HepG2 (cell line): ENCODE measurements at regions not wholly inside any gene's neighbourhood (a gene's known extent, or its start where the extent isn't known, plus 50 kb on each side); places are given as distances from the start of the nearest gene placed in this dataset.
A peak's percentile ranks its signal among the peaks of the same experiment; 100 is the strongest.

Experiments
- ARHGAP35 ChIP-seq: sonication (generic); formaldehyde crosslinking; IDR thresholded peaks from 2 replicates; pipeline ENCODE4 v1.9.0; 2022; ENCODE audit warnings: mild to moderate bottlenecking, inconsistent platforms, moderate library complexity, missing genetic modification reagents, borderline replicate concordance
- ESRRA ChIP-seq: sonication (generic); formaldehyde crosslinking; IDR thresholded peaks from 2 replicates; pipeline ENCODE4 v1.5.1; 2020; ENCODE audit warnings: mild to moderate bottlenecking, low read depth, missing genetic modification reagents
- IRF2 ChIP-seq: IDR thresholded peaks from 2 replicates; pipeline ENCODE4 v1.6.1; 2018; ENCODE audit warnings: missing genetic modification reagents, missing compliant biosample characterization
- KLF13 ChIP-seq: sonication (generic); formaldehyde crosslinking; IDR thresholded peaks from 2 replicates; pipeline ENCODE4 v1.4.0; 2020; ENCODE audit warnings: mild to moderate bottlenecking, missing genetic modification reagents
- MED1 ChIP-seq: sonication (generic); formaldehyde crosslinking; IDR thresholded peaks from 2 replicates; pipeline ENCODE4 v1.4.0; 2020; ENCODE audit warnings: missing genetic modification reagents
- NFYC ChIP-seq: IDR thresholded peaks from 2 replicates; pipeline ENCODE4 v1.6.1; 2016; ENCODE audit warnings: missing genetic modification reagents, missing compliant biosample characterization
- SCMH1 ChIP-seq: sonication (generic); formaldehyde crosslinking; IDR thresholded peaks from 2 replicates; pipeline ENCODE4 v1.9.0; 2021; ENCODE audit warnings: missing genetic modification reagents, mild to moderate bottlenecking, borderline replicate concordance
- SNAPC2 ChIP-seq: sonication (generic); formaldehyde crosslinking; IDR thresholded peaks from 2 replicates; pipeline ENCODE4 v1.8.1; 2022; ENCODE audit warnings: mild to moderate bottlenecking, missing genetic modification reagents
- SOX6 ChIP-seq, 2 experiments: fragments of 450-650 bp in 1 of 2; sonication (generic) in 1 of 2; formaldehyde crosslinking in 1 of 2; IDR thresholded peaks; 2 replicates each; pipeline versions ENCODE4 v1.4.0 to v1.6.1; 2017 to 2020; ENCODE audit warnings: antibody characterized with exemption in 1 of 2, mild to moderate bottlenecking in 1 of 2, missing genetic modification reagents in 1 of 2
- SYNCRIP ChIP-seq: fragments of 200-400 bp; formaldehyde crosslinking; IDR thresholded peaks from 2 replicates; pipeline ENCODE4 v1.6.1; 2018; ENCODE audit warnings: mild to moderate bottlenecking, low read depth, low read length; ENCODE audit not compliant: insufficient read depth
- TEAD2 ChIP-seq: sonication (generic); formaldehyde crosslinking; IDR thresholded peaks from 2 replicates; pipeline ENCODE4 v1.9.0; 2021; ENCODE audit warnings: missing genetic modification reagents
- ZNF562 ChIP-seq: sonication (generic); formaldehyde crosslinking; IDR thresholded peaks from 2 replicates; pipeline ENCODE4 v1.8.0; 2022; ENCODE audit warnings: missing genetic modification reagents, borderline replicate concordance
- ZNF614 ChIP-seq: IDR thresholded peaks from 2 replicates; pipeline ENCODE4 v1.6.1; 2018; ENCODE audit warnings: missing biosample characterization, missing genetic modification reagents, inconsistent platforms, borderline replicate concordance
- ZNF660 ChIP-seq: sonication (generic); formaldehyde crosslinking; IDR thresholded peaks from 2 replicates; pipeline ENCODE4 v1.5.1; 2020; ENCODE audit warnings: mild to moderate bottlenecking, low read depth, missing genetic modification reagents, borderline replicate concordance
- ZNF749 ChIP-seq: sonication (generic); formaldehyde crosslinking; IDR thresholded peaks from 2 replicates; pipeline ENCODE4 v1.8.0; 2022; ENCODE audit warnings: mild to moderate bottlenecking, missing genetic modification reagents, moderate library complexity, borderline replicate concordance
- ZNF883 ChIP-seq: sonication (generic); formaldehyde crosslinking; IDR thresholded peaks from 2 replicates; pipeline ENCODE4 v1.5.1; 2020; ENCODE audit warnings: mild to moderate bottlenecking, missing genetic modification reagents; ENCODE audit errors: not compliant biosample characterization
- ZNF891 ChIP-seq: sonication (generic); formaldehyde crosslinking; IDR thresholded peaks from 2 replicates; pipeline ENCODE4 v1.5.0; 2020; ENCODE audit warnings: mild to moderate bottlenecking, missing genetic modification reagents
- TF ChIP-seq, protein P1 (sequence below): sonication (generic); formaldehyde crosslinking; IDR thresholded peaks from 2 replicates; pipeline ENCODE4 v1.9.0; 2021; ENCODE audit warnings: missing genetic modification reagents, mild to moderate bottlenecking, borderline replicate concordance
- TF ChIP-seq, protein P2 (sequence below): sonication (generic); formaldehyde crosslinking; IDR thresholded peaks from 2 replicates; pipeline ENCODE4 v1.4.0; 2020; ENCODE audit warnings: missing genetic modification reagents
- TF ChIP-seq, protein P3 (sequence below): IDR thresholded peaks from 2 replicates; pipeline ENCODE4 v1.6.1; 2016; ENCODE audit warnings: low read depth, missing genetic modification reagents, missing compliant biosample characterization

DNA sequence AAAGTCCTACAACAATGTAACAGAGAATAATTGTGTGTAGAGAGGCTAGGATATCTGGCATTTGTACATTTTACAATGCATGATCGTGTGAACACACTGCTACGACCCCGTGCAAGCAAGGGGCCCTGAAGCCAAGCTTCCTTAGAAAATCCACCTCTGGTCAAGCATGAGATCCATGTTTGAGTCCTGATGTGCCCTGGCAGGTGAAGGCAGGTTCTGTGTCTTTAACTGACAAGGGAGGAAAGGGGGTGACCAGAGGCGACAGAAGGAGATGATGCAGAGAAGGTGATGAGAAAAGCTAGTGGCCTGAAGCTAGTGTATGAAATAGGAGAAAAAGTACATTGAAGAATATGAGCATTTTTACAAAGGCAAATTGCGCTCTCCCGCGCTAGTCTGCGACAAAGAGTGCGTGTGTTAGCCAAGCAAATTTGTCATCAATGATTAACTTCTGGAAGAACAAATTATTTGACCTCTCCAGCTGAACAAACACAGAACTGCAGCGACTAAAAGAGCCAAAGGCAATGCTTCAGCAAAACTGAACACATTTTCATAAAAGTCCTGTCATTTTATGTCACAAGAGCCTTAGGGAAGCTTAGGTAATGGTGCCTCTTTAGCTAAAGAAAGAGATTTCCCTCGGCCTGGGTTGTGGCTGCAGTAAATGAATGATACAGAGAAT is 101.7 kb upstream of the DAPK1 start (continued):
- TF ChIP-seq, protein P1, sequence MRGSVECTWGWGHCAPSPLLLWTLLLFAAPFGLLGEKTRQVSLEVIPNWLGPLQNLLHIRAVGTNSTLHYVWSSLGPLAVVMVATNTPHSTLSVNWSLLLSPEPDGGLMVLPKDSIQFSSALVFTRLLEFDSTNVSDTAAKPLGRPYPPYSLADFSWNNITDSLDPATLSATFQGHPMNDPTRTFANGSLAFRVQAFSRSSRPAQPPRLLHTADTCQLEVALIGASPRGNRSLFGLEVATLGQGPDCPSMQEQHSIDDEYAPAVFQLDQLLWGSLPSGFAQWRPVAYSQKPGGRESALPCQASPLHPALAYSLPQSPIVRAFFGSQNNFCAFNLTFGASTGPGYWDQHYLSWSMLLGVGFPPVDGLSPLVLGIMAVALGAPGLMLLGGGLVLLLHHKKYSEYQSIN (CRISPR knock-in tag) = no peak
- TF ChIP-seq SNAPC2 (no peak), ZNF660 (CRISPR knock-in tag) (no peak), SYNCRIP (no peak), ZNF614 (CRISPR knock-in tag) (peak; percentile 84), ZNF749 (CRISPR knock-in tag) (no peak), ZNF562 (CRISPR knock-in tag) (no peak), SOX6 (IDR thresholded peaks at IDR 0.05) (no peak), SOX6 (CRISPR knock-in tag; IDR thresholded peaks at IDR 0.05) (peak; percentile 79; the same call in 1 of the 2 replicates), ZNF891 (CRISPR knock-in tag) (no peak), IRF2 (CRISPR knock-in tag) (peak; percentile 37; the same call in 1 of the 2 replicates), KLF13 (CRISPR knock-in tag) (no peak), ZNF883 (CRISPR knock-in tag) (no peak), ESRRA (no peak), MED1 (CRISPR knock-in tag) (peak; percentile 38; the same call in 1 of the 2 replicates), TEAD2 (no peak), ARHGAP35 (CRISPR knock-in tag) (no peak), SCMH1 (no peak), NFYC (CRISPR knock-in tag) (no peak)
- TF ChIP-seq, protein P2, sequence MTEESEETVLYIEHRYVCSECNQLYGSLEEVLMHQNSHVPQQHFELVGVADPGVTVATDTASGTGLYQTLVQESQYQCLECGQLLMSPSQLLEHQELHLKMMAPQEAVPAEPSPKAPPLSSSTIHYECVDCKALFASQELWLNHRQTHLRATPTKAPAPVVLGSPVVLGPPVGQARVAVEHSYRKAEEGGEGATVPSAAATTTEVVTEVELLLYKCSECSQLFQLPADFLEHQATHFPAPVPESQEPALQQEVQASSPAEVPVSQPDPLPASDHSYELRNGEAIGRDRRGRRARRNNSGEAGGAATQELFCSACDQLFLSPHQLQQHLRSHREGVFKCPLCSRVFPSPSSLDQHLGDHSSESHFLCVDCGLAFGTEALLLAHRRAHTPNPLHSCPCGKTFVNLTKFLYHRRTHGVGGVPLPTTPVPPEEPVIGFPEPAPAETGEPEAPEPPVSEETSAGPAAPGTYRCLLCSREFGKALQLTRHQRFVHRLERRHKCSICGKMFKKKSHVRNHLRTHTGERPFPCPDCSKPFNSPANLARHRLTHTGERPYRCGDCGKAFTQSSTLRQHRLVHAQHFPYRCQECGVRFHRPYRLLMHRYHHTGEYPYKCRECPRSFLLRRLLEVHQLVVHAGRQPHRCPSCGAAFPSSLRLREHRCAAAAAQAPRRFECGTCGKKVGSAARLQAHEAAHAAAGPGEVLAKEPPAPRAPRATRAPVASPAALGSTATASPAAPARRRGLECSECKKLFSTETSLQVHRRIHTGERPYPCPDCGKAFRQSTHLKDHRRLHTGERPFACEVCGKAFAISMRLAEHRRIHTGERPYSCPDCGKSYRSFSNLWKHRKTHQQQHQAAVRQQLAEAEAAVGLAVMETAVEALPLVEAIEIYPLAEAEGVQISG (CRISPR knock-in tag) = no peak
- TF ChIP-seq, protein P3, sequence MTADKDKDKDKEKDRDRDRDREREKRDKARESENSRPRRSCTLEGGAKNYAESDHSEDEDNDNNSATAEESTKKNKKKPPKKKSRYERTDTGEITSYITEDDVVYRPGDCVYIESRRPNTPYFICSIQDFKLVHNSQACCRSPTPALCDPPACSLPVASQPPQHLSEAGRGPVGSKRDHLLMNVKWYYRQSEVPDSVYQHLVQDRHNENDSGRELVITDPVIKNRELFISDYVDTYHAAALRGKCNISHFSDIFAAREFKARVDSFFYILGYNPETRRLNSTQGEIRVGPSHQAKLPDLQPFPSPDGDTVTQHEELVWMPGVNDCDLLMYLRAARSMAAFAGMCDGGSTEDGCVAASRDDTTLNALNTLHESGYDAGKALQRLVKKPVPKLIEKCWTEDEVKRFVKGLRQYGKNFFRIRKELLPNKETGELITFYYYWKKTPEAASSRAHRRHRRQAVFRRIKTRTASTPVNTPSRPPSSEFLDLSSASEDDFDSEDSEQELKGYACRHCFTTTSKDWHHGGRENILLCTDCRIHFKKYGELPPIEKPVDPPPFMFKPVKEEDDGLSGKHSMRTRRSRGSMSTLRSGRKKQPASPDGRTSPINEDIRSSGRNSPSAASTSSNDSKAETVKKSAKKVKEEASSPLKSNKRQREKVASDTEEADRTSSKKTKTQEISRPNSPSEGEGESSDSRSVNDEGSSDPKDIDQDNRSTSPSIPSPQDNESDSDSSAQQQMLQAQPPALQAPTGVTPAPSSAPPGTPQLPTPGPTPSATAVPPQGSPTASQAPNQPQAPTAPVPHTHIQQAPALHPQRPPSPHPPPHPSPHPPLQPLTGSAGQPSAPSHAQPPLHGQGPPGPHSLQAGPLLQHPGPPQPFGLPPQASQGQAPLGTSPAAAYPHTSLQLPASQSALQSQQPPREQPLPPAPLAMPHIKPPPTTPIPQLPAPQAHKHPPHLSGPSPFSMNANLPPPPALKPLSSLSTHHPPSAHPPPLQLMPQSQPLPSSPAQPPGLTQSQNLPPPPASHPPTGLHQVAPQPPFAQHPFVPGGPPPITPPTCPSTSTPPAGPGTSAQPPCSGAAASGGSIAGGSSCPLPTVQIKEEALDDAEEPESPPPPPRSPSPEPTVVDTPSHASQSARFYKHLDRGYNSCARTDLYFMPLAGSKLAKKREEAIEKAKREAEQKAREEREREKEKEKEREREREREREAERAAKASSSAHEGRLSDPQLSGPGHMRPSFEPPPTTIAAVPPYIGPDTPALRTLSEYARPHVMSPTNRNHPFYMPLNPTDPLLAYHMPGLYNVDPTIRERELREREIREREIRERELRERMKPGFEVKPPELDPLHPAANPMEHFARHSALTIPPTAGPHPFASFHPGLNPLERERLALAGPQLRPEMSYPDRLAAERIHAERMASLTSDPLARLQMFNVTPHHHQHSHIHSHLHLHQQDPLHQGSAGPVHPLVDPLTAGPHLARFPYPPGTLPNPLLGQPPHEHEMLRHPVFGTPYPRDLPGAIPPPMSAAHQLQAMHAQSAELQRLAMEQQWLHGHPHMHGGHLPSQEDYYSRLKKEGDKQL = no peak
